SK-N-SH (cell line): ENCODE measurements at regions not wholly inside any gene's neighbourhood (a gene's known extent, or its start where the extent isn't known, plus 50 kb on each side); places are given as distances from the start of the nearest gene placed in this dataset.

ENCODE experiments used
- CTCF ChIA-PET: fragments of 300-600, 350-600 bp; formaldehyde crosslinking; extraction: SDS; loops from one replicate; lab custom pipeline; 2021; lab: Yijun Ruan, JAX
- POLR2A ChIA-PET: fragments of 350-600 bp; sonication (Branson Sonifier 250); formaldehyde crosslinking; extraction: SDS; loops from one replicate; lab custom pipeline; 2020; ENCODE audit warnings: antibody characterized with exemption, inconsistent platforms; lab: Yijun Ruan, JAX
- DNase-seq: peaks from one replicate; pipeline ENCODE4 v3.0.0; 2012
- H2AFZ ChIP-seq: fragments of 200-600 bp; sonication (generic); 2 replicates; pipeline ENCODE4 v1.8.1; 2016; ENCODE audit warnings: antibody characterized with exemption, mild to moderate bottlenecking, low read depth
- H3F3A ChIP-seq: fragments of 200-600 bp; sonication (generic); replicated peaks from 2 replicates; pipeline ENCODE3; 2016; ENCODE audit warnings: antibody characterized with exemption, mild to moderate bottlenecking; ENCODE audit not compliant: insufficient read depth
- H3K27ac ChIP-seq, 2 experiments: fragments of 200-500 bp in 1 of 2; fragments of 200-600 bp in 1 of 2; sonication (Bioruptor generic) in 1 of 2; sonication (generic), shearing (Covaris generic) in 1 of 2; 2 replicates each; pipeline versions ENCODE4 v1.5.1 to v1.6.1; 2014 to 2016; ENCODE audit warnings: low read depth in 2 of 2, inconsistent platforms in 1 of 2, low read length in 1 of 2, mild to moderate bottlenecking in 1 of 2, mixed read lengths in 1 of 2
- H3K27me3 ChIP-seq: fragments of 200-600 bp; sonication (generic), shearing (Covaris generic); 2 replicates; pipeline ENCODE4 v1.6.1; 2016; ENCODE audit warnings: mixed run types; ENCODE audit not compliant: insufficient read depth
- H3K36me3 ChIP-seq, 2 experiments: fragments of 200-500 bp in 1 of 2; fragments of 200-600 bp in 1 of 2; sonication (Bioruptor generic) in 1 of 2; sonication (generic) in 1 of 2; replicated peaks in 1 of 2; 2 replicates each; pipeline versions ENCODE3 to v1.5.1; 2014 to 2016; ENCODE audit warnings: low read length in 1 of 2, mild to moderate bottlenecking in 1 of 2; ENCODE audit not compliant: insufficient read depth in 2 of 2, control insufficient read depth in 1 of 2
- H3K4me1 ChIP-seq, 2 experiments: fragments of 200-500 bp in 1 of 2; fragments of 200-600 bp in 1 of 2; sonication (Bioruptor generic) in 1 of 2; sonication (generic), shearing (Covaris generic) in 1 of 2; 2 replicates each; pipeline versions ENCODE4 v1.5.1 to v1.6.1; 2014 to 2016; ENCODE audit warnings: low read depth in 1 of 2, low read length in 1 of 2, mixed run types in 1 of 2; ENCODE audit not compliant: insufficient read depth in 2 of 2, control insufficient read depth in 1 of 2
- H3K4me2 ChIP-seq: fragments of 200-600 bp; sonication (generic), shearing (Covaris generic); 2 replicates; pipeline ENCODE4 v1.6.1; 2017; ENCODE audit warnings: mixed run types
- H3K4me3 ChIP-seq, 2 experiments: fragments of 200-500 bp in 1 of 2; fragments of 200-600 bp in 1 of 2; sonication (Bioruptor generic) in 1 of 2; sonication (generic), shearing (Covaris generic) in 1 of 2; 2 replicates each; pipeline versions ENCODE4 v1.5.1 to v1.8.1; 2014 to 2016; ENCODE audit warnings: low read depth in 2 of 2, inconsistent platforms in 1 of 2, low read length in 1 of 2, mild to moderate bottlenecking in 1 of 2, mixed read lengths in 1 of 2, moderate library complexity in 1 of 2
- H3K79me2 ChIP-seq: fragments of 200-600 bp; sonication (generic); 2 replicates; pipeline ENCODE4 v1.8.1; 2017; ENCODE audit warnings: mild to moderate bottlenecking; ENCODE audit not compliant: insufficient read depth
- H3K9ac ChIP-seq: fragments of 200-600 bp; sonication (generic); 2 replicates; pipeline ENCODE4 v1.6.1; 2017; ENCODE audit warnings: mixed run types
- H3K9me2 ChIP-seq: fragments of 200-600 bp; sonication (generic); 2 replicates; pipeline ENCODE4 v1.6.1; 2017; ENCODE audit warnings: mixed run types
- H3K9me3 ChIP-seq: fragments of 200-600 bp; sonication (generic); 2 replicates; pipeline ENCODE4 v1.6.1; 2017; ENCODE audit warnings: mixed run types, mild to moderate bottlenecking, moderate library complexity
- H4K20me1 ChIP-seq: fragments of 200-600 bp; sonication (generic); 2 replicates; pipeline ENCODE4 v1.6.1; 2017; ENCODE audit warnings: mild to moderate bottlenecking, mixed run types; ENCODE audit not compliant: insufficient read depth
- JUND ChIP-seq: IDR thresholded peaks from 2 replicates; pipeline ENCODE4 v1.4.0; 2012
- MEF2A ChIP-seq: IDR thresholded peaks from 2 replicates; pipeline ENCODE4 v1.4.0; 2012; ENCODE audit warnings: low read depth, borderline replicate concordance
- PBX3 ChIP-seq: IDR thresholded peaks from 2 replicates; pipeline ENCODE4; 2012
- REST ChIP-seq: IDR thresholded peaks from 2 replicates; pipeline ENCODE4 v1.6.1; 2012; ENCODE audit warnings: mild to moderate bottlenecking, low read depth, low read length, moderate library complexity
- TAF1 ChIP-seq: IDR thresholded peaks from 2 replicates; pipeline ENCODE4 v1.6.1; 2012; ENCODE audit warnings: low read depth, mild to moderate bottlenecking, low read length, moderate library complexity, borderline replicate concordance
- WGBS: methylation state at CpG from one replicate; pipeline ENCODE4 v1.1.6; 2017; ENCODE audit warnings: low lambda C conversion rate; 5-methylcytosine and 5-hydroxymethylcytosine counted together

GRCh38 chr20:53693262-53693871 is 99.7 kb upstream of the ZNF217 start:
- Histone ChIP-seq H3K4me2 (no peak overlapping the region), H3K27ac (no peak overlapping the region), H4K20me1 (no peaks in the 10 kb centered on the region), H3K4me1 (peaks cover 0 to 2% of the 10 kb centered on the region in 2 experiments; a peak in 1 of 4 replicates), H3K27me3 (no peaks in the 10 kb centered on the region), H3K4me3 (no peak overlapping the region), H3F3A (peaks cover 3% of the 10 kb centered on the region), H3K9me3 (no peaks in the 10 kb centered on the region), H3K36me3 (no peaks in the 10 kb centered on the region), H2AFZ (no peak overlapping the region), H3K79me2 (no peaks in the 10 kb centered on the region), H3K9me2 (no peaks in the 10 kb centered on the region), H3K9ac (no peak overlapping the region)
- ChIA-PET CTCF (no interaction called here), POLR2A (no interaction called here)
- no peak for DNase-seq
- TF ChIP-seq REST (no peak), TAF1 (no peak)
- whole genome bisulfite sequencing: 96% methylated on average over 17 of the region's 17 CpGs

DNA sequence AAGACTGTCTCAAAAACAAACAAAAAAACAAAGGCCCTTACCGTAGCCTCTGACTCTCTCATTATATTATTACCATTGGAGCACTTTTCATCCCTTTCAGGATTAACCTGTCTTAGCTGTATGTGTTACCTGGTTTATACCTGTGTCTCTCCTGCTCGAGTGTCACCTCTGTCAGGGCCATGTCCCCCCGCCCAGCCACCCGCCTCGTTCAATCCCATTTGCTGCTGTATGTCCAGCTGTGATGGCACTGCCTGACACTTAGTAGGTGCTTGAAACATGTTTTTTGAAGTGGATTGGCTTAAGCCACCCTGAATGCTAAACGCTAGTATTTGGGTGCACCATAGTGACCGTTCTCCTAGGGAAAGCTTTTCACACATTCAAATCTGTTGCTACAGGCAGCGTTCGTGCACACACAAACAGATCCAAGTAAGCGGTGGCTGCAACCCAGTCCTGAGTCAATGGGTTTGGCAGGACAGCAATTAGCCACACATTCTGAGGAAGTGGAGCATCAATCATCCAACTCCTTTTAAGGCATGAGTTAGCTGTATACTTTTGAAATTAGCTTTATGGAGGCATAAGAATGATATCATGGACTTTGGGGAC is 98.9 kb upstream of the ZNF217 start:
- CTCF ChIA-PET: no interaction called here
- WGBS: 93% methylated on average over 10 of the region's 10 CpGs
- 0 out of 2 replicates have a peak overlapping the region, but pooled peaks have one; percentile 46 for H2AFZ ChIP-seq
- no peaks in the 10 kb centered on the region for H3K36me3 ChIP-seq
- POLR2A ChIA-PET: no interaction called here
- H3K27ac ChIP-seq: no peak overlapping the region
- no peaks in the 10 kb centered on the region for H3K9me3 ChIP-seq
- no peaks in the 10 kb centered on the region for H3K79me2 ChIP-seq
- DNase-seq: no peak
- no peak overlapping the region for H3K4me2 ChIP-seq
- peaks cover 0 to 2% of the 10 kb centered on the region in 2 experiments; a peak in 1 of 4 replicates for H3K4me1 ChIP-seq
- H3K27me3 ChIP-seq: no peaks in the 10 kb centered on the region
- H4K20me1 ChIP-seq: no peaks in the 10 kb centered on the region
- H3K9ac ChIP-seq: no peak overlapping the region
- no peak overlapping the region for H3K4me3 ChIP-seq
- no peaks in the 10 kb centered on the region for H3K9me2 ChIP-seq
- TF ChIP-seq JUND (no peak), PBX3 (0 out of 2 replicates have a peak, but pooled peaks have one; percentile 25), MEF2A (peak; percentile 17; the same call in 1 of the 2 replicates)
- peaks cover 3% of the 10 kb centered on the region for H3F3A ChIP-seq
